GM12874 (cell line): ENCODE measurements at regions not wholly inside any gene's neighbourhood (a gene's known extent, or its start where the extent isn't known, plus 50 kb on each side); places are given as distances from the start of the nearest gene placed in this dataset.

Experiments
- TF ChIP-seq, protein P1 (sequence below): IDR thresholded peaks from 2 replicates; pipeline ENCODE4 v1.5.1; 2011; ENCODE audit warnings: low read depth, mild to moderate bottlenecking, control low read depth, low read length, moderate library complexity; ENCODE audit not compliant: insufficient read depth

DNA sequence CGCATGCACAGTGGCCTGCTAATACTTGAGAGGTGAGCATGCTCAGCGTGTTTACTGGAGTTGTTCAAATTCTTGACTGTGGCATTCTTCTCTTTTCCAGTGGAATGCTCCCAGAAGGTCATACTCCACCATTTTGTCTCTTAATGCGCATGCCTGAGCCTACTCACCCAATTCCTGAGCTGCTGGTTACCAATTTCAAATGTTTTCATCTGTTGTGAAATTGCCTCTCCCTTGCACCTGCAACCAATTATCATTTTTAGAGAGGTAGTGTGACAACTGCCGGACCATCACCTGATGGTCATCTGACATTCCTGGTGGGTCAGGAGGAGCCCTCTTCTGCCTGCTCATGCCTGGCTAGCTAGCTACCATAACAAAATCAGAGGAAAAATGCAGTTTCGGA is 82.2 kb upstream of the LIFR start:
- TF ChIP-seq, protein P1, sequence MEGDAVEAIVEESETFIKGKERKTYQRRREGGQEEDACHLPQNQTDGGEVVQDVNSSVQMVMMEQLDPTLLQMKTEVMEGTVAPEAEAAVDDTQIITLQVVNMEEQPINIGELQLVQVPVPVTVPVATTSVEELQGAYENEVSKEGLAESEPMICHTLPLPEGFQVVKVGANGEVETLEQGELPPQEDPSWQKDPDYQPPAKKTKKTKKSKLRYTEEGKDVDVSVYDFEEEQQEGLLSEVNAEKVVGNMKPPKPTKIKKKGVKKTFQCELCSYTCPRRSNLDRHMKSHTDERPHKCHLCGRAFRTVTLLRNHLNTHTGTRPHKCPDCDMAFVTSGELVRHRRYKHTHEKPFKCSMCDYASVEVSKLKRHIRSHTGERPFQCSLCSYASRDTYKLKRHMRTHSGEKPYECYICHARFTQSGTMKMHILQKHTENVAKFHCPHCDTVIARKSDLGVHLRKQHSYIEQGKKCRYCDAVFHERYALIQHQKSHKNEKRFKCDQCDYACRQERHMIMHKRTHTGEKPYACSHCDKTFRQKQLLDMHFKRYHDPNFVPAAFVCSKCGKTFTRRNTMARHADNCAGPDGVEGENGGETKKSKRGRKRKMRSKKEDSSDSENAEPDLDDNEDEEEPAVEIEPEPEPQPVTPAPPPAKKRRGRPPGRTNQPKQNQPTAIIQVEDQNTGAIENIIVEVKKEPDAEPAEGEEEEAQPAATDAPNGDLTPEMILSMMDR: no peak

DNA sequence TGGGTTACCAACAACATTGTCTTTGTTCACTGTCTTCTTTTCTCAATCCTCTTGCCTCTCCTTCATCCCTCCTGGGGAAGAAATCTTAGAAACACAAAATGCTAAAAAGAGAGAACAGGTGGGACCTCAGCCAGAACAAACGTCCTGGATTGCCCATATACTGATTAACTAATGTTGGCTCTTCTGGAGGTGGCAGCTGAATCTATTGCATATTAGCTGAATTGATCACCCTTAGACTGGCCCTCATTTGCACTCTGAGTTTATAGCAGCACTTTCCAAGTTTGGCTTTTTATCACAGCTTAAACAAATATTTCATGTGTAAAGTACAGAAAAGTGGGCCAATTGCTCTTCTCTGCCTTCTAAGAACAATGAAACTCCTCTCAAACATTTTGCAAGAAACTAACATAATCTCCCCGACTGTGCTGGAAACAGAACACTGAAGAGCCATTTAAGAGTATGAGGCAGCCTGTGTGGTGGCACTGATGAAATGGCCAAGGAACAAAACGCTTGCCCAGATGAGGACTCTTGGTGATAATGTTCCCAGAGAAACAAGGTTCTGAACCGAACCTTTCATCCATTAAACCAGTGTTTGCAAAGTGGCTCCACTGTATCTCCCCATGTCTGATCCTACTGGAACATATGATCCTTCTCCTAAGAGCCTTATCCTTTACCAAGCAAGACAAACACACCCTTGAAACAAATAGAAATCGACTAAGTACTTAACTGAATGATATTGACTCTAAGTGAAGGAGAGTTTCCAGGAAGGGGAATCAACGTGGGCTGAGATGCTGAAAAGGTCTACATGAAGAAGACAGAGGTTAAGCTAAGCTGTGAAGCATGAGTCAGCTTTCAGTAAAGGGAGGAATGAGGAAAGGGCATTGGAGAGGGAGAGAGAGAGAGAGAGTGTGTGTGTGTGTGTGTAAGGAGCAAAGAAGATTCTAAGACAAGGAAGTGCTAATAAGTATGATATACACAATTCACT is 83.2 kb upstream of the LIFR start:
- TF ChIP-seq, protein P1: no peak

GRCh38 chr5:38641003-38641402 is 84.6 kb upstream of the LIFR start:
- TF ChIP-seq, protein P1: no peak

DNA sequence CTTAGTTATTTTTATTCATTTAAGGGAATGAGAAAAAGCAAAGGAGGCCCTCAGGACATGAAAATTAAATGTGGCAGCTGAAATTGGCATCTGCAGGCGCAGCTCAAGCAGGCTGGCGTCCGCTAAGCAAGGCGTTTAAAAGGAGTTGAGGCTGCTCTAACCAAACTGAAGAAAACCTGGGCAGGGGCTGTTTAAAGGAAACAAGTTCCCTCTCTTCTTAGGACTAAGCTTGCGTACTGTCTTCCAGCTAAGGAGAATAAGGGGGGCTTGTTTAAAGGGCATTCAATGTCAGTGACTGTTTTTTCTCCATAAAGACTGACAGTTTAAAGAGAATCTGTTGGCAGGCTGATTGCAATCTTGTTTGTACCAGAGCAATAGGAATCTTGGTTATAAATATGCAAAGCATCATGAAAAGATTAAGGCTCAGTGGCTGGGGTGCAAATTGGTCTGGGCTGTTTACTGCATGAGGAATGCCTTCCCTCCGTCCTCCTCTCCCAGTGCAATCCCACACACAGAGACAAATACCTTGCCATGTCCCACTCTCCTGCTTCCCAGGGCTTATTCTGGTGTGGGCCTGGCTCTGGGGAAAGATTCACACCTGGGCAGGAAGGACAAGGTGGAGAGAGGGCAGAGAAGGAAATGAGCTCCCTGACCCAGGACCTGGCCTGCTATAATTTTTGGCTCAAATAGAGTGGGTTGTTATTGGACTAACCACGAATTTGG is 85.9 kb upstream of the LIFR start:
- TF ChIP-seq, protein P1: no peak

- TF ChIP-seq, protein P1: no peak
These were observed 87.2 kb upstream of the LIFR start for GRCh38 chr5:38643616-38644015.

DNA sequence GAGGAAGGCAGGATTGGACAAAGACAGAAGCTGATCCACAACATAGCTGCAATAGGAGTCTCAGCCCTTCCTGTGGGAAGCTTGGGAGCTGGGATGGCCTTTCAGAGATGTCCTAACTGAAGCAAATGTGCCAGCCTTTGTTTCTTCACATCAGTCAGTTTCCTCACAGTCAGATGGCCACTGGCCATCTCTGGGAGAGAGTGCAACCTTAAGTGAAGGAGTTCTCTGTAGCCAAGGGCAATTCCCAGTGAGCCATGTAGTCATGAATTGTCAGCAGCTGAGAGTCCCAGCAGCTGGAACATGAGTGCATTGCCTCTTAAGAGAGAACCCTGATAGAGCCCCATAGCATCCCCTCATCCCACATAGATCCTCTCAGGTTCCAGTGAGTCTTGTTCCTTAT is 89.1 kb upstream of the LIFR start:
- TF ChIP-seq, protein P1: no peak

- TF ChIP-seq, protein P1: no peak
These were observed 92.4 kb upstream of the LIFR start for GRCh38 chr5:38648703-38649291.
